OCI-LY1 (cell line): ENCODE measurements at regions not wholly inside any gene's neighbourhood (a gene's known extent, or its start where the extent isn't known, plus 50 kb on each side); places are given as distances from the start of the nearest gene placed in this dataset.

Experiments used
- H2AFZ ChIP-seq: fragments of 200-600 bp; sonication (generic), shearing (Covaris generic); 2 replicates; pipeline ENCODE4 v1.6.0; 2014; ENCODE audit warnings: antibody characterized with exemption, mild to moderate bottlenecking, low read length
- H3F3A ChIP-seq: fragments of 200-600 bp; sonication (generic), shearing (Covaris generic); 2 replicates; pipeline ENCODE4 v1.6.0; 2014; ENCODE audit warnings: mild to moderate bottlenecking, antibody characterized with exemption, low read length, moderate library complexity; ENCODE audit not compliant: insufficient read depth
- H3K27ac ChIP-seq: fragments of 200-600 bp; sonication (generic); 2 replicates; pipeline ENCODE4 v1.5.1; 2014; ENCODE audit warnings: low read length, mixed run types, mild to moderate bottlenecking, low read depth; ENCODE audit not compliant: poor library complexity, severe bottlenecking
- H3K27me3 ChIP-seq: fragments of 200-600 bp; sonication (generic); 2 replicates; pipeline ENCODE4 v1.6.0; 2014; ENCODE audit warnings: antibody characterized with exemption, mild to moderate bottlenecking, low read length, moderate library complexity; ENCODE audit not compliant: insufficient read depth
- H3K36me3 ChIP-seq: fragments of 200-600 bp; sonication (generic); 2 replicates; pipeline ENCODE4 v1.6.1; 2014; ENCODE audit warnings: mild to moderate bottlenecking, antibody characterized with exemption, low read length, moderate library complexity, mixed read lengths; ENCODE audit not compliant: insufficient read depth
- H3K4me1 ChIP-seq: fragments of 200-600 bp; sonication (generic); 2 replicates; pipeline ENCODE4 v1.5.1; 2014; ENCODE audit warnings: mild to moderate bottlenecking, low read length, moderate library complexity; ENCODE audit not compliant: insufficient read depth, severe bottlenecking
- H3K4me2 ChIP-seq: fragments of 200-600 bp; sonication (generic), shearing (Covaris generic); 2 replicates; pipeline ENCODE4 v1.6.1; 2014; ENCODE audit warnings: low read length
- H3K4me3 ChIP-seq: fragments of 200-600 bp; sonication (generic); 2 replicates; pipeline ENCODE4 v1.5.1; 2014; ENCODE audit warnings: low read length, low read depth, mild to moderate bottlenecking, mixed read lengths; ENCODE audit not compliant: poor library complexity, severe bottlenecking
- H3K79me2 ChIP-seq: fragments of 200-600 bp; shearing (Covaris generic); 2 replicates; pipeline ENCODE4 v1.6.1; 2016; ENCODE audit warnings: mixed run types, low read length, mixed read lengths; ENCODE audit not compliant: insufficient read depth
- H3K9ac ChIP-seq: fragments of 200-600 bp; sonication (generic), shearing (Covaris generic); 2 replicates; pipeline ENCODE4 v1.6.1; 2014; ENCODE audit warnings: mild to moderate bottlenecking, low read length, mixed read lengths
- H3K9me2 ChIP-seq: fragments of 200-600 bp; sonication (generic), shearing (Covaris generic); 2 replicates; pipeline ENCODE4 v1.6.1; 2014; ENCODE audit warnings: low read depth, mild to moderate bottlenecking, low read length, mixed read lengths
- H3K9me3 ChIP-seq: fragments of 200-600 bp; shearing (Covaris generic); 2 replicates; pipeline ENCODE4 v1.6.1; 2014; ENCODE audit warnings: low read length, mixed read lengths
- H4K20me1 ChIP-seq: fragments of 200-600 bp; sonication (generic), shearing (Covaris generic); 2 replicates; pipeline ENCODE4 v1.6.0; 2016; ENCODE audit warnings: mild to moderate bottlenecking, low read length; ENCODE audit not compliant: insufficient read depth
- EZH2 ChIP-seq: fragments of 200-600 bp; sonication (generic), shearing (Covaris generic); IDR thresholded peaks from 2 replicates; pipeline ENCODE4 v1.8.0; 2017; ENCODE audit warnings: borderline replicate concordance, mixed run types, mild to moderate bottlenecking, antibody characterized with exemption, low read length, moderate library complexity, mixed read lengths
- TF ChIP-seq, protein P1 (sequence below): fragments of 200-600 bp; sonication (generic), shearing (Covaris generic); IDR thresholded peaks from 2 replicates; pipeline ENCODE4 v1.5.1; 2017; ENCODE audit warnings: mild to moderate bottlenecking, antibody characterized with exemption, low read length, moderate library complexity, mixed read lengths

DNA sequence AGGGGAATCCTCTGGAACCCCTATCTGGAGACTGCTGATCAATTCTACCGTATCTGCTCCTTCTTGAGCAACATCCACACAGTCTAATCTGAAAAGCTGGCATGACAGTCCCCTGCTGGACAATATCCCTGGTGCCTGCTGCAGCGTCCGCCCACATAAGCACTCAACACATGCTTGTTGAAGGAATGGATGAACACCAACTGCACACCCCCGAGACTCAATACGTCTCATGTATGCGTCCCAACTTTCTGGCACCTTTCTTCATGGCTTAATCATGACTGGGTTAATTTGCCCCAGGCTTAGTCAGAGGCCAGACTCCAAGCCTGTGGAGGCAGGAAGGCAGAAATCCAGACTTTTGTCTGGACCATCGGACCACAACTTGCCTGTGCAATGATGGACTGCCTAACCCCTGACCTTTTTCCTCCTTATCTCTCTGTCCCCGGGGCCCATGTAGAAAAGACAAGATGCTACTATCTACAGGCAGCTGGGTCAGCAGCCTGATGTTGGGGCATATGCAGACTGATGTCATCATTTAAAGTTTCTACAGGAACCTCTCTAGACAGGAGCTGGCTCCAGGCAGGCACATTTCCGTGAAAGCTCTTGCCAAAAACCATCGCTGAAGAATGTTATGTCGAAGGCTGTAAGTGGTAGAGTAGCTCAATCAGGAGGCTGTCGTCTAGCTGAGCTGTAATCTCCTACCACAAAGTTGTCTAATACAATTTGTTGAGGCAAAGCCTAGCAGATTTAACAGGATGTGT is 114.1 kb upstream of the TPM1 start:
- no peak overlapping the region for H3K4me3 ChIP-seq
- H3F3A ChIP-seq = no peaks in the 10 kb centered on the region
- no peak overlapping the region for H3K4me2 ChIP-seq
- no peaks in the 10 kb centered on the region for H3K9me2 ChIP-seq
- H4K20me1 ChIP-seq = no peaks in the 10 kb centered on the region
- H3K9ac ChIP-seq = no peak overlapping the region
- H2AFZ ChIP-seq = no peak overlapping the region
- no peaks in the 10 kb centered on the region for H3K79me2 ChIP-seq
- TF ChIP-seq EZH2 = no peak
- TF ChIP-seq, protein P1, sequence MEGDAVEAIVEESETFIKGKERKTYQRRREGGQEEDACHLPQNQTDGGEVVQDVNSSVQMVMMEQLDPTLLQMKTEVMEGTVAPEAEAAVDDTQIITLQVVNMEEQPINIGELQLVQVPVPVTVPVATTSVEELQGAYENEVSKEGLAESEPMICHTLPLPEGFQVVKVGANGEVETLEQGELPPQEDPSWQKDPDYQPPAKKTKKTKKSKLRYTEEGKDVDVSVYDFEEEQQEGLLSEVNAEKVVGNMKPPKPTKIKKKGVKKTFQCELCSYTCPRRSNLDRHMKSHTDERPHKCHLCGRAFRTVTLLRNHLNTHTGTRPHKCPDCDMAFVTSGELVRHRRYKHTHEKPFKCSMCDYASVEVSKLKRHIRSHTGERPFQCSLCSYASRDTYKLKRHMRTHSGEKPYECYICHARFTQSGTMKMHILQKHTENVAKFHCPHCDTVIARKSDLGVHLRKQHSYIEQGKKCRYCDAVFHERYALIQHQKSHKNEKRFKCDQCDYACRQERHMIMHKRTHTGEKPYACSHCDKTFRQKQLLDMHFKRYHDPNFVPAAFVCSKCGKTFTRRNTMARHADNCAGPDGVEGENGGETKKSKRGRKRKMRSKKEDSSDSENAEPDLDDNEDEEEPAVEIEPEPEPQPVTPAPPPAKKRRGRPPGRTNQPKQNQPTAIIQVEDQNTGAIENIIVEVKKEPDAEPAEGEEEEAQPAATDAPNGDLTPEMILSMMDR = no peak
- H3K4me1 ChIP-seq = no peaks in the 10 kb centered on the region
- H3K9me3 ChIP-seq = no peaks in the 10 kb centered on the region
- no peaks in the 10 kb centered on the region for H3K27me3 ChIP-seq
- H3K36me3 ChIP-seq = no peaks in the 10 kb centered on the region
- H3K27ac ChIP-seq = no peak overlapping the region

DNA sequence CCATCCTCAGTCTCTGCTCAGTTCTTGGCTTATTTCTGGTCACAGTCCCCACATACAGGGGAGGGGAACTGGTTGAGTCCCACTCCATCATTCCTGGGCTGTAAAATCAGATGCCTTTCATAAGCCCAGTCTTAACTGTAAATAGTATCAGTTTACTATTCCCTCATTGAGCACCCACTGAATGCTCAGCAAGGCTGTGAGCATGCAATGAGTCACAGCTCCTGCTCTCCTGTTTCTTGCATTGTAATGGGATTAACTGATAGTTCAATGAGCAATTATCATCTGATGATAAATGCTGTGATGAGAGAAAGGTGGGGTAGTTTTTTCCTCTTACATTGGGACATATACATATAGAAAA is 113.6 kb upstream of the TPM1 start:
- no peaks in the 10 kb centered on the region for H3K9me2 ChIP-seq
- H3K4me3 ChIP-seq = no peak overlapping the region
- H4K20me1 ChIP-seq = no peaks in the 10 kb centered on the region
- no peak overlapping the region for H2AFZ ChIP-seq
- no peaks in the 10 kb centered on the region for H3K27me3 ChIP-seq
- H3K9ac ChIP-seq = no peak overlapping the region
- no peak overlapping the region for H3K4me2 ChIP-seq
- H3F3A ChIP-seq = no peaks in the 10 kb centered on the region
- no peaks in the 10 kb centered on the region for H3K9me3 ChIP-seq
- no peaks in the 10 kb centered on the region for H3K79me2 ChIP-seq
- H3K27ac ChIP-seq = no peak overlapping the region
- no peaks in the 10 kb centered on the region for H3K36me3 ChIP-seq
- no peaks in the 10 kb centered on the region for H3K4me1 ChIP-seq
- TF ChIP-seq, protein P1 = no peak
- TF ChIP-seq EZH2 = no peak

DNA sequence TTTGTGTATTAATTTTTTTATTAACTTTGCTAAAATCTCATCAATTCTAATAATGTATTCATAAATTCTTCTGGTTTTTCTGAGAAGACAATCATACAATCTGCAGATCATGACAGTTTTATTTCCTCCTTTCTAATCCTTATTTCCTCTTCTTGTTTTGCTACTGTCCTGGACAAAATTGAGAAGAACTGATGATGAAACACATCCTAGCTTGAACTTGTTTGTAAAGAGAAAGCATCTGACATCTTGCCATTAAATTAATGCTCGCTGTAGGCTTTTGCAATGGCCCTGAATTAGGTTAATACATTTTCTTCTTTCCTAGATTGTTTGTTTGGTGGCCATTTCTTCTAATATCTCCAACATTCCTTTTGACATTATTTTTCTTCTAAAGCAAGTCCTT is 110.9 kb upstream of the TPM1 start:
- TF ChIP-seq EZH2 = no peak
- TF ChIP-seq, protein P1 = no peak
- no peaks in the 10 kb centered on the region for H3K9me3 ChIP-seq
- no peaks in the 10 kb centered on the region for H3F3A ChIP-seq
- no peak overlapping the region for H3K4me2 ChIP-seq
- no peaks in the 10 kb centered on the region for H3K79me2 ChIP-seq
- H4K20me1 ChIP-seq = no peaks in the 10 kb centered on the region
- no peaks in the 10 kb centered on the region for H3K36me3 ChIP-seq
- H3K9me2 ChIP-seq = no peaks in the 10 kb centered on the region
- no peak overlapping the region for H3K9ac ChIP-seq
- no peak overlapping the region for H3K4me3 ChIP-seq
- no peak overlapping the region for H3K27ac ChIP-seq
- H2AFZ ChIP-seq = no peak overlapping the region
- H3K4me1 ChIP-seq = no peaks in the 10 kb centered on the region
- no peaks in the 10 kb centered on the region; the same call in 1 of the 2 replicates for H3K27me3 ChIP-seq
